NCI-H146 treated with DMSO at 0.1 percent for 48 hours (cell line): ENCODE measurements at regions not wholly inside any gene's neighbourhood (a gene's known extent, or its start where the extent isn't known, plus 50 kb on each side); places are given as distances from the start of the nearest gene placed in this dataset.
A peak's percentile ranks its signal among the peaks of the same experiment; 100 is the strongest.

ENCODE experiments used
- DNase-seq: peaks from one replicate; lab custom pipeline; 2025; ENCODE audit not compliant: unreplicated experiment; lab: John Stamatoyannopoulos, UW

DNA sequence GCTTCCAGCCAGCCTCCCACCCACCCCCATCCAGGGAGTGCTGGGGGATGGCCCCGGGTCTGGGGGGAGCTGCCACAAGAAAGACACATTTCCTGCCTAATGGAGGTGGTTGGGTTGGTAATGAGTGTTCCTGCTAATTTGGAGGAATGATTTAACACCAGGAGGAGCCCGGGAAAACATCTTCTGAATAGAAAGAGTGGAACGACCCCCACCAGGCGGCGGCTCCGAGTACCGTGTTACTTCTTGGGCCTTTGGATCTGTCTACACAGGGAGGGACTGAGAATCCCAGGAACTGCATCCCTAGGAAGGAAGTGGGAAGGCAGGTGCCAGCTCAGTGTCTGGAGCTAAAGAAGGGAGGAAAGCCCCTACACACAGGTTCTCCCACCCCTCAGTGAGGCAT is 64.6 kb downstream of the TSPAN17 start:
- no peak for DNase-seq

DNA sequence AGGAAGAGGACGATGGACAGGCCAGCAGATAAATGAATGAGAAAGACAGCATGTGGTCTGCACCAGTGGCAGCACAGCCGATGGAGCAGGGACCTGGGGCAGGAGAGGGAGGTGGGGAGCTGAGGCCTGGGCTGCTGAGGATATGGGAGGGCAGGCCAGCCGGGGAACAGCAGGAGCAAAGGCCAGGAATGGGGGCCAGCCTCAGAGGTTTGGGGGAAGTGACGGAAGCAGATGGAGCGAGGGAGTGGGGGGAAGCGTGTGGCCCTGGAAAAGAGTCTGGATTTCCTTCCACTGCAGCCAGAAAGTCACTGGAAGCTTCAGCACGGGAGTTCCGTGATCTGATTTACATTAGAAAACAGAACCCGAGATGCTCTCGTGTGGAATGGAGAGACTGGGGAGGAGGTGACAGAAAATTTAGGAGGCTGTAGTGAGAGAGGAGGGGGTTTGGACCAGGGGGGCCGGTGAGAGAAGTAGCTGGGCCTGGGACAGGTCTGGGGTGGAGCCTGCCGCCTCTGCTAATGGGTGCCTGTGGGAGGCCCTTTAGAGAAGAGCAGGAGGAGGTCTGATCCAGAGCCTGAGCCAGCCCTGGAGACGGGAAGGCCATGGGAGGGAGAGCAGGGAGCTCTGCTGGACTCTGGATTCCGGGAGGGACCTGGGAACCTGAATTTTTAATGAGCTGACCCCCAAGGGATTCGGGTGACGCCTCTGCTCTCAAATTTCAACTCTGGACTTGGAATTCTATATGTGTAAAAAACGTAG is 65.4 kb downstream of the TSPAN17 start:
- DNase-seq = no peak

DNA sequence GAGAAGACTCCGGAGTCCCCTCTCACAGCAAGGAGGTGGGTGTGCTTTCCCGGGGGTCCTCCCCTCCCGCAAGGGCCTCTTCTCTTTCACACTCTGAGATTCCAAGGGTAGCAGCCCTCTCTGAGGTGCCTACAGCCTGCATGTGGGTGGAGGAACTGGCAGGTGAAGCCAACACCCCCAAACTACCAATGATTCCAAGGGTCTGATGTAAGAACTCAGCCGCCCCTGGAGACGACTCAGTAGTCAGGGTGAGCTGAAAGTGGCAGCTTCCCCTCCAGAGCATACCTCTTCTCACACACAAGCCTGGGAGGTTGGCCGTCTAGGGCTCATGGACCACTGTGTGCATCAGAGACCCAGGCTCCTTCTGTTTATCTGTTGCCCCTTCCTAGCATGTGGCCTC is 66.1 kb downstream of the TSPAN17 start:
- DNase-seq = no peak

DNA sequence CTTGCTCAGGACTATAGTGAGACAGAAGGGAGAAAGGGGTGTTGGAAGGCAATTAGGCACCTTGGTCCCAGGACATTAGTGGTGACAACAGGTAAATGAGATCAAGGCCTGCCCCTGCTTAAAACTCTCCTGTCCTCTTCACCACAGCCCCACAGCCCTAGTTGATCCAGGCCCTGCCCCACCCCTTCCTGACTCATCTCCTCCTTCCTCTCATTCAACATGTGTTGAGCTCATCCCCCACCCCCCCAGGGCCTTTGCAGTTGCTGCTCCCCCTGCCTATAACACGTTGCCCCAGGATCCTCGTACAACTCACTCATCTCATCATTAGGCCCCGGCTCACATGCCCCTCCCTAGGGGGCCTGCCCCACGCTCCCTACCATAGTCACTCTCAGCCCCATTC is 66.8 kb downstream of the TSPAN17 start:
- no peak for DNase-seq

DNA sequence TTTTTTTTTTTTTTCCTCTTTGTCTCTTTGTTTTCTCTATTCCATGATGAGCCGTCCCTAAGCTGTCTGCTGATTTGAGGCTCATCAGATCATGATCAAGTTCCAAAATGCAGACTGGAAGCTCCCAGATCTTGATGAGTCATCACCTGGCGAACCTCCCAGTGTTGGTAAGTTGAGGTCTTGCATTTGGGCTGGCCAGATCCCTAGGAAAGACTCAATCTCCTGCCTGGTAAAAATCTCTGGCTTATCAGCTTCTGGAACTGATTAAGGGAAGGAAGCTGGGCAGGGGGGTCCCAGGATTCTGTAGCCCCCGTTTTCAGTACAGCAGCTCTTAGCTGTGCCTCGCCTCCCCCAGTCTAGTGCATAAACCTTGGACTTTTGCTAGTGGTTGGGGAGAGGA is 69.0 kb downstream of the TSPAN17 start:
- DNase-seq = no peak

DNA sequence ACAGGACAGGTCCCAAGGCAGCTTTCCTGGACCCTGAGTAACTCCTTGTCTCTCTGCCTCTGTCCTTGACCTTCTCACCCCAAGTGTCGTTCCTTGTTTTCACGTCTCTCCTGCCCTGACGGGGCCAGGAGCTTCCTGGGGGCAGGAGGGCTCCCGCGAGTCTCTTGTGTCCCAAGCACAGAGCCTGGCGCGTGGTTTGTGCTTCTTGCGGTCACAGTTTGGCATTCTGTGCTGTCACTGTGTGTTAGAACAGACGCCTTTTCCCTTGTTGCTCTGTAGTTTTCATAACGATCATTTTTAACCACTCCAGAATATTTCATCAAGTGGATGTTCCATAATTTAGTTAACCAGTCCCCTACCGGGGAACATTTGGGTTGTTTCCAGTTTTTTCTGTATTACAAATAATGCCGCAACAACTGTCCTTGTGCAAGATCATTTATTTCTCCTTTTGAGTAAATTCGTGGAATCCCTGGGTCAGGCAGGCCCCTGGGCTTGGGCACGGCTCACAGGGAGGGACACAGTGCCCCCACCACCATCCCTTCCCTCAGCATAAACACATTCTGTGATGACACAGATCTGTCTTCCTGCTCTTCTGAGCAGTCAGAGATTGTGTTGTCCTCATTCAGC is 71.9 kb downstream of the TSPAN17 start:
- DNase-seq = no peak

DNA sequence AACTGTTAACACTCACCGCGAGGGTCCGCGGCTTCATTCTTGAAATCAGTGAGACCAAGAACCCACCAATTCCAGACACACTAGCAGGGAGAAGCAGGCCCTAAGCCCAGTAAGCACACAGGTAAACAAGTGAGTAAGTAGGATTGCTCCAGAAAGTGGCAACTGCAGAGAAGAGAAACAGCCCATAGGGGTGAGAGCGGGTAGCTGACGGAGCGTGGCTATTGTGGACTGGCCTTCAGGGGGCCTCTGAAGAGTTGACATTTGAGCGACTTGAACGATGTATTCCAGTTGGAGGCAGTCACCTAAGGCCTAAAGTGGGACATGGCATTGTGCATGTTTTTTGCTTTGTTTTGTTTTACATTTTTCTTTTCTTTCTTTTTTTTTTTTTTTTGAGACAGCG is 74.2 kb downstream of the TSPAN17 start:
- DNase-seq = no peak

DNA sequence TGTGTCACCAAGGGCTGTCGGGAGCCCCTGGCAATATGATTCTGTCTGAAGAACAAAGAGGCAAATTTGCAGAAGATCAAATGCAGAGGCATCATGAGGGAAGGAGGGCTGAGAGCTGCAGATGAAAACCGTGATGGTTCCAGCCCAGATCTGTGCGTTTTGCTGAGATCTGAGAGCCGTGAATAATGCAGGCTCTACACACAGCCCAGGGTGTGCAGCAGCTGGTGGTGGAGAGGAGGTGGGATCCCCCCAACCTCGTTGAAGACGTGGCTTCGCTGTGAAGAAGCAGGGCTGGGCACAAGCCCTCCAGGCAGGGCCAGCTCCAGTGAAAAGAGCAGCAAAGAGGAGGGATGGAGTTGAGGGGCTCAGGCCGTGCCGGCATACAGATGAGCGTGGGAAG is 75.5 kb downstream of the TSPAN17 start:
- DNase-seq = no peak

DNA sequence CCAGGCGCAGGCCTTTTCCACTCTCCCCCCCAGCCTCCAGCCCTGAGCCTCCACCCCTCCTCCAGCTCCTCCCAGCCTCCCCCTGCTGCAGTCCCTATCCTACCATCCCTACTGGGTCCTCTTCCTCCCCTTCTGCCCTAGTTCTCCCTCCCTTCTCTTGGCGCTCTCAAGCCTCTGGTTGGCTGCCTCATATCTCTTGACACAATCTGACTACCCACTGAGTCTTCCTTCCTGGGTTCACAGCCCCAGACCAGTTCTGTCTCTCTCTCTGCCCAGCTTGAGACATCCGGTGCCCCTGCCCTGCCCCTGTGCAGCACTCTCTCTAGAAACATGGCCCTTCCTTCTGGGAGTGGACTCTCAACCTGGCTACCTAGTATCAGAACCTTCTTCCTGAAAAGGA is 76.2 kb downstream of the TSPAN17 start:
- DNase-seq = peak; percentile 15

DNA sequence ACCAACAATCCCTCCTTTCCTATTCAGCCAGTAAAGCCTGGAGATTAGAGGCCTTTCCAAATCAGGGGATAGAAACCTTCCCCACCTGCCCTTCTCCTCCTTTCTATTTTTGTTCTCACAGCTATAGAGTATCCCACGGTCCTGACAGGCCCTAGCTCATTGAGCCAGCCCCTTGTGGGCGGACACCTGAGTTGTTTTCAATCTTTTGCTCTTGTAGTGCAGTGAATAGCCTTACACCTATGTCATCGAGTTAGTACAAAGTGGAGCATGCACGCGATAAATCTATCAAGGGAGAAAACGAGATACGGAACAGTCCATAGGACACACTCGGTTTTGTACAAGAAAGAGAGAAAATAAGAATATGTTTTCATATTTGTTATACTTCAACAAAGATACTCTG is 77.2 kb downstream of the TSPAN17 start:
- peak; percentile 13 for DNase-seq

DNA sequence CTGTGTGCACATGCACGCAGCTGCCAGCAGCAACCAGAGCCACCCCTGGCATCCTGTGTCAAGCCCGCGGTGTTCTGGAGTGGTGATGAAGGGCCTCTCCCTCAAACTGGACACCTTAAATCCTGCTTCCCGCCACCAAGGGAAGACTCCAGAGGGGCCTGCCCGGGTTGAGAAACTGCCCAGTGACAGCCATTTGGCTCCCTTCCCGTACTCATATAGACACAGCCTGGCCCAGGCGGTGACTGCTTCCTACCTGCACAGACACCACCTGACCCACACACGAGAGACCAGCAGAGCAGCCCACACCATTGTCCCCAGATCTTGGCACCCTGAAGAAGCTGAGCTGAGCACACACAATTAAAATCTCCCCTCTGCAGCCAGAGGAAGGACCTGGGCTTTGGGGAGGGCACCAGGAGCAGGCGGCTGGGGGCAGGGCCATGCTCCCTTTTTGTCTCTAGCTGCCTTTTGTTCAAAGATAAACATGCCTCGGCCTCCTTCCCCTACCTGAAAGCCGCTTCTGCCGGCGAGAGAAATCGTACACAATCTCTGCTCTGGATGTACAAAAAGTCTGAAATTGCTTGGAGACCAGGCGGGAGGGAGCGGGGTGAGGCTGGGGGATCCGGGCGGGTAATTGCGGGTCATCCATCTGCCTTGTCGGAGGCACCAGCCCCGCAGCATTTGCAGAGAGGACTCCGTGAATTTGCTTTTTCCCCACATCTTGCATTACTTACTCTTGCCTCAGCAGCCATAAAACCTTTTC is 78.4 kb downstream of the TSPAN17 start:
- DNase-seq = peak; percentile 15

DNA sequence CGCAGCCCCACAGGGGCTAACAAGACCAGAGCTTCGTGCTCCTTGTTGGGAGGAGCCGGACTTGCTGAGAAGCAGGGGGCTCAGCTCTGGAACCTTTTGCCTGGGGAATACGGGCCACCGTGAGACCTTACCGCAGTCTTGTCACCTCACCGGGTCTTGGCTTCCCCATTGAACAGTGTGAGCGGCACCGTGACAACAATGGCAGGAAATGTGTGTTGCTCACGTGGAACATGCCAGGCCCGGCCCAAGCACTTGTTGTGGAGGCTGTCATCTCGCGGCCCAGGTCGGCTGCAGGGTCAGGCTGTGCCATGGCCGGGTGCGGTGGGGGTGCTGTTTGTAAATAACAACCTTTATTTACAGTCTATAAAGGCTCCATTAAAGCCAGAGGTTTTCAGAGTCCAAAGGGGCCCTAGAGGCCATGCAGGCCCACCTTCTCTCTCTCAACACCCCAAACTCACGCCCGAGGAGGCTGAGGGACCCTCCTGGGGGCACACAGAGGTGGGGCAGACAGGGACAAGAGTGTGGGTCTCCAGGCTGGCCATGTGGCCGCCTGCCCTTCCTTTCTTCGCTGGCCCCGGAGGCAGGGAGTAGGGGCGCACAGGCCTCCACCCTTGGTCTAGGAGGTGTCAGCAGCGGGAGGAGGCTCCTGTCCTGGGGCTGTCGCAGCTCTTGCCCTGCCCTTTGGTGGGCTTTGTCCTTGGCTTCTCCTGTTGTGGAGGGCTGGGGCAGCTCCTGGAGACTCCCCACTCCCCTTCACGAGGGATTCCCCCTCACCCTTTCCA is 79.7 kb downstream of the TSPAN17 start:
- DNase-seq = no peak

DNA sequence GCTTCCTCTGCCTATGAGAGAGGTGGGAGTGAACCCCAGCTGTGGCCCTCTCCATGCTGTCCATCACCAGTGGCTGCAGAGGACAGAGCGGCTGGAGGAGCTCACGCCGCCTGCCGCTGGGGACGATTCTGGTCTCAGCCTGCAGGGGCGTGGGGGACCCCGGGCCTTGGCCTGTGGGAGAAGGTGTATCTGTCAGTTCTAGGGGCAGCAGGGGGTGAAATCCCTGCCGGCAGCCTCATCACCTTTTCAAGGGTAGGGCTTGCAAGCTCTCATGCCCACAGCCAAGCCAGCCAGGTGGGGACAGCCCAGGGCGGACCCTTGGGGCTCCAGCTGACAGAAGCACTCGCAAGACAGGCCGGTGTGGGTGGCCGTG is 80.2 kb downstream of the TSPAN17 start:
- DNase-seq = no peak

DNA sequence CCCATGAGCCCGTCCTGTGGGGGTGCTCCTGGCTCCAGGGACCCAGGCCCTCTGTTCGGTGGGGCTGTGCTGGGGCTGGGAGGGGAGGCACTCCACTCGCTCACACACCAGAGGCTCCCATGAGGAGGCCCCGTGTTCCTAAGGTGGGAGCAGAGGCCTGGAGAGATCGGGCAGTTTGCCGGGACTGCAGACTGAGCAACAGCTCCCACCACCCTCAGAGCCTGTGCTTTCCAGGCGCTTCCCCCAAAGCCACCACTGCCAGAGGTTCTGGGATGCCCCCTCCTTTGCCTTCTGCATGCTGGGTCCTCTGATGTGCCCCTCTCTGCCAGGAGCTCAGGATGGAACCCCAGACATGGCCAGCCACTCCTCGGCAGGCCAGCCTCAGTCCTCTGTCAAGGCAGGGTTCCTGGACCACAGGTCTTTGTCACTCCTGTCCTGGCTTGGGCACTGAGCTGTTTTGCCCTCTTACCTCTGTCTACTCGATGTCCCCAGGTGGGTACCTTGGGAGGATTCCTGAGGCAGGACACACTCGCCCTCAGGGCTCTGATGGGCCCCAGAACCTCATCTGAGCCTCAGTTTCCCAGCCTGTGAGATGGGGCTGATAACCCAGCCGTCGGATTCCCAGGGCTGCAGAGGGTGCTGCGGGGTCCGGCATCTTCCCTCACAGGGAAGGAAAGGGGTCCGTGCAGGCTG is 80.8 kb downstream of the TSPAN17 start:
- no peak for DNase-seq

DNA sequence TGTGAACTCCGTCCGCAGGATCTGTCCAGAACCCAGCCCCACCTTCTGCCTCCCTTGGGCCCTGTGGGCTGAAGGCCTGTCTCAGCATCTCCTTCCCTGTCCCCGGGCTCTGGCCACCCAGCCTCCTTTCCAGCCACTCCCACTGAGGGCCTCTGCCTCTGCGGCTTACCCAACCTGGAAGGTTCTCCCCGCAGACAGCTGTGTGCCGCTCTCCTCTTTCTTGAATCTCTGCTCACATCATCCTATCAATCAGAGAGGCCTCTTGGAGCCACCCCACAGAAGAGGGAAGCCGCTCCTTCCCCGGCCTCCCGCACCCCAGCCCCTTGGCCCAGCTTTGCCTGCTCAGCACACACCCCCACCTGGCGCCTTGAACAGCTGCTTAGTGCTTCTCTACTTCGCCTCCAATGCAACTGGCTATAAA is 81.5 kb upstream of the UNC5A start:
- no peak for DNase-seq

DNA sequence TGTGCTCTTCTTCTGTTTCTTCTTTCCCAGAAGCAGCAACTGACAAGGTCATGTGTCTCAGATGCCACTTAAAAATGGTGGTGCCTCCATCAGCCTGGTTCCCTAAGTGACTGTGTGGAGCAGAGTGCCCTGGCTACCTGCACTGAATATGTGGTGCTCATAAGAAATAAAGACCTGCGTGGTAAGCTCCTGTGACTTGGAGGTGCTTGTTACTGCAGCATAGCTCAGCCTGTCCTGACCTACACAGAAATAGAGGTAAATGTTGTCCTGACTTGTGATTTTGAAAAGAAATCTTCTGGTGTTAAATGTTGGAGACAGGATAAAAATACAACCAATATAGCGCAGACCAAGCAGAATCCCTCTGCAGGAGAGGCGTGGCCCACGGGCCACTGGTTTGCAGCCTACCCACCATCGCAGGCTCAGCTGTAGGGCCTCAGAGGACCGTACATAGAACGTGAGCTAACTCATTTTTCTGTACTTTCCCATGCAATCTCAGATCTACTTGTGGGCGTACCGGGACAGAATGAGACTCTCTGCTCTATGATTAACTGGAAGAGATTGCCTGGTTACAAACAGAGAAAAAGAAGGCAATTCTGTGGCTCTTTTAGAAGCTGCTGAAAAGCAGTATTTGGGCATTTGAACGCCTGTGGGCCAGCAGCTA is 79.4 kb upstream of the UNC5A start:
- DNase-seq = no peak

DNA sequence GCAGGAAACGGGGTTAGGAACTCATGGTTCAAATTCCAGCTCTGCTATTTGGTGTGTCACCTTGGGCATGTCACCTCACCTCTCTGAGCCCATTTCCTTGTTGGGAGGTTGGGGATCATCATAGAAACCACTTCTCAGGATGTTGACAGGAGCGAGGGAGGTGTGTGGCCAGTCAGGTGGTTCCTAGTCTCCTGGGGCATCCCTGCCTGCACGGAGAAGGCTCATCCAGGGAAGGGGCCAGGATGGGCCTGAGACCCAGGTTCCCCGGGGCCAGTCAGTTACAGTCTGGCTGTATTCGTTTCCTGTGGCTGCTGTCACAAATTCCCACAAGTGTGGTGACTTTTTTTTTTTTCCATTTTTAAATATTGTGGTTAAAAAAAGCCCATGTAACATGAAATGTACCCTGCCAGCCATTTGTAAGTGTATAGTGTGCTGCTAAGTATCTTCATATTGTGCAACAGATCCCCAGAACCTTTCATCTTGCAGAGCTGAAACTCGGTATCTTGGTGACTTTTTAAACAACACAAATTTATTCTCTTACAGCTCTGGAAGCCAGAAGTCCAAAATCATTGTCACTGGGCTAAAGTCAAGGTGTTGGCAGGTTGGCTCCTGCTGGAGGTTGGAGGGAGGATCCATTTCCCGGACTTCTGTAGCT is 78.7 kb upstream of the UNC5A start:
- no peak for DNase-seq

DNA sequence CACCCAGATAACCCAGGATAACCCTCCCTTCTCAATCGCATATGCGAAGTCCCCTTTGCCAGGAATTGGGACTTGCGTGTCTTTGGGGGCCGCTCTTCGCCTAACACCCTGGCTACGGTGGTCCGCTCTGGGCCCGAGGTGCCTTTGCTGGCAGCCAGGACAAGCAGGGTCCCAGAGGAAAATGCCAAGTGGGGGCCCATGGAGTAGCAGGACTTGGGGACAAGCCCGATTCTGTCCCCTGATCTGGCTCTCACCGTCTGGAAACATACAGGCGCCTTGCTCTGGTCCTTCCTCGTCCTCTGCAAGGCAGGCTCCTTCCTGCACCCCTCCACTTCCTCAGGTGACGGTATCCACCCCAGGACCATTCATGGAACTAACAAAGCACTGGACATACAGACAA is 78.1 kb upstream of the UNC5A start:
- DNase-seq = no peak

DNA sequence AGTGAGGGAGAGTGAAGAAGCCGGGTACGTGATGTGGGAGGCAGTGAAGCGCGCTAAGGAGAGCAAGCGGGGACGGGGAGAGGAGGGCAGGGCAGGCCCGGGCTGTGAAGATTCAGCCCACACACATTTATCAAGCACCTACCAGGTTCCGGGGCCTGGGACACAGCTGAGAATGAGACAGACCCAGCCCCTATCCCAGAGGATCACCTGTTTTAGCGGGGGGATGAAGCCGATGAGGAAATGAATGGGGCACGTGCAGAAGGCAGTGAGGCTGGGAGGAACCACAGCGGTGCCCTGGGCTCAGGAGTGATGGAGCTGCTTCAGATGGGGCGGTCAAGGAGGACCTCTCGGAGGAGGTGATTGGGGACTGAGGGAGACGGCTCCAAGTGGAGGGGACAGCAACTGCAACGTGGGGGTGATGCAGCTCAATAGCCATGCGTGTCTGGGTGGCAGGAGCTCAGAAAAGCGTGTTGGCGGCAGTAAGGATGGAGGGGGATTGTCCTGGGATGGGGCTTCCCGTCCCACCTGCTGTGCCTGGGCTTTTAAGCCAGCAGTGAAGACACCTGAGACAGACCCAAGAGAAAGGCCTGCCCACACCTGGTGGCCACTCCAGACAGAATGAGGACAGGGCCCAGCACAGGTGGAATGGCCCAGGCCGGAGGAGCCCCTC is 77.5 kb upstream of the UNC5A start:
- no peak for DNase-seq
